ENCODE measurements at regions not wholly inside any gene's neighbourhood (a gene's known extent, or its start where the extent isn't known, plus 50 kb on each side); places are given as distances from the start of the nearest gene placed in this dataset.

- DNase-seq (ENCODE audit: low read depth, low spot score) (no peak), ATAC-seq (no peak)
- TF ChIP-seq CBX3 (IDR thresholded peaks at IDR 0.05; ENCODE audit: low read depth) (no peak), EZH2phosphoT487 (IDR thresholded peaks at IDR 0.05; ENCODE audit: borderline replicate concordance) (no peak), TCF7L2 (IDR thresholded peaks at IDR 0.05; ENCODE audit: borderline replicate concordance, extremely low read depth, insufficient read depth, insufficient read length) (no peak), ELF1 (IDR thresholded peaks at IDR 0.05; ENCODE audit: borderline replicate concordance, low read depth) (no peak), CEBPB (IDR thresholded peaks at IDR 0.05; ENCODE audit: low read depth) (no peak), JUND (IDR thresholded peaks at IDR 0.05) (no peak), POLR2A (IDR thresholded peaks at IDR 0.05; ENCODE audit: borderline replicate concordance, extremely low read depth, insufficient read depth, insufficient read length) (no peak), ATF3 (IDR thresholded peaks at IDR 0.05) (no peak), SP1 (IDR thresholded peaks at IDR 0.05; ENCODE audit: low read depth) (no peak), MAX (IDR thresholded peaks at IDR 0.05) (no peak), SIN3A (IDR thresholded peaks at IDR 0.05; ENCODE audit: low read depth) (no peak), POLR2AphosphoS5 (IDR thresholded peaks at IDR 0.05; ENCODE audit: low read depth, low read length) (no peak), REST (IDR thresholded peaks at IDR 0.05; ENCODE audit: low read depth) (no peak)
- no peak overlapping the region for H3K4me3 ChIP-seq (replicated peaks in 1 of 2; ENCODE audit: low read depth in 1 of 2, low read length in 2 of 2)
- no peaks in the 10 kb centered on the region for H3K27me3 ChIP-seq (ENCODE audit: insufficient read depth, low read length)
- H3K4me2 ChIP-seq (ENCODE audit: low read length) = no peak overlapping the region
- no peaks in the 10 kb centered on the region for H3K79me2 ChIP-seq (ENCODE audit: insufficient read depth, low read length)
- H3K27ac ChIP-seq (ENCODE audit: low read depth, low read length) = no peak overlapping the region
- no peak overlapping the region for H2AFZ ChIP-seq (ENCODE audit: low read depth, low read length, poor library complexity, severe bottlenecking)
- no peak overlapping the region for H3K9ac ChIP-seq (ENCODE audit: low read length)
- POLR2A ChIA-PET = no interaction called here
- H3K4me1 ChIP-seq (ENCODE audit: control insufficient read depth in 1 of 2, insufficient read depth in 2 of 2, low read length in 2 of 2) = no peaks in the 10 kb centered on the region
- no TSS peak for BruUV-seq (replicated peaks)
- intact Hi-C loops (cut with micrococcal nuclease) = no loop called here
- no peaks in the 10 kb centered on the region for H3K9me2 ChIP-seq (ENCODE audit: insufficient read depth)
- H3K9me3 ChIP-seq (ENCODE audit: control insufficient read depth in 1 of 2, insufficient read depth in 1 of 2, low read depth in 1 of 2, low read length in 2 of 2) = peaks cover 0 to 21% of the 10 kb centered on the region in 2 experiments; a peak in 2 of 4 replicates
- RAD21 ChIA-PET (ENCODE audit: low non-redundant PET in 1 of 2, low total read pairs in 2 of 2, uncharacterized antibody in 2 of 2, unreplicated experiment in 2 of 2) = no interaction called here
- H4K20me1 ChIP-seq (ENCODE audit: insufficient read depth) = no peaks in the 10 kb centered on the region
- no peaks in the 10 kb centered on the region for H3K36me3 ChIP-seq (ENCODE audit: control insufficient read depth in 1 of 2, insufficient read depth in 2 of 2, low read length in 2 of 2)
- CTCF ChIA-PET = no interaction called here
Measured at GRCh38 chr5:3026099-3026498, 274.6 kb upstream of the IRX2 start.
